ENCODE measurements at regions not wholly inside any gene's neighbourhood (a gene's known extent, or its start where the extent isn't known, plus 50 kb on each side); places are given as distances from the start of the nearest gene placed in this dataset.

DNA sequence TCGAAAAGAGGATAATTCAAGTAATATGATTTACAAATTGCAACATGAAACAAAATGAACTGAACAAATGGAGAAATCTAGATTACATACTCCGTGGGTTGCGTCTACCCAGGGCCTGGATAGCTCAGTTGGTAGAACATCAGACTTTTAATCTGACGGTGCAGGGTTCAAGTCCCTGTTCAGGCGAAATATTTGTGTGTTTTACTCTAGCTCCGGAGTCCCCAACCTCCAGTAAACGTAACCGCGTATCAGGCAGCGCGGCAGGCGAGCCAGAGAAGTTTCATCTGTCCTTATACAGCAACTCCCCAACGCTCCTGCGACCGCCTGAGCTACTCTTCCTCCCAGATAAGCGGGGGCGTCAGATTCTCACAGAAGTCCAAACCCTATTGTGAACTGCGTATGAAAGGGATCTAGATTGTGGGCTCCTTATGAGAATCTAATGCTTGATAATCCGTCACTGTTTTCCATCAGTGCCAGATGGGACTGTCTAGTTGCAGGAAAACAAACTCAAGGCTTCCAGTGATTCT lies 176.1 kb downstream of the TRIM27 start:
- Mint-ChIP-seq H3K9me3 (ENCODE audit: insufficient read depth) (peaks cover 4% of the 10 kb centered on the region), H3K4me3 (no peak overlapping the region), H3K27ac (no peak overlapping the region), H3K27me3 (peaks cover 58% of the 10 kb centered on the region), H3K4me1 (no peaks in the 10 kb centered on the region)
- Histone ChIP-seq H3K4me3 (ENCODE audit: control extremely low read depth in 1 of 5, extremely low read depth in 1 of 5, insufficient read depth in 1 of 5, low read depth in 2 of 5, low read length in 4 of 5) (no peak overlapping the region), H3K9me3 (ENCODE audit: control extremely low read depth in 1 of 3, control insufficient read depth in 2 of 3, insufficient read depth in 1 of 3, low read length in 2 of 3) (peaks cover 1 to 29% (median 8%) of the 10 kb centered on the region in 3 donors), H3K27ac (ENCODE audit: low read length in 2 of 2) (no peak overlapping the region), H2AFZ (ENCODE audit: insufficient read depth, low read depth, low read length, poor library complexity, severe bottlenecking) (no peak overlapping the region), H3K79me2 (ENCODE audit: control insufficient read depth, insufficient read depth, low read length) (no peaks in the 10 kb centered on the region), H3K36me3 (replicated peaks in 1 of 2; ENCODE audit: control extremely low read depth in 1 of 2, control insufficient read depth in 1 of 2, extremely low read depth in 1 of 2, insufficient read depth in 2 of 2, low read length in 1 of 2) (no peaks in the 10 kb centered on the region), H3K9ac (ENCODE audit: low read length) (no peak overlapping the region), H3K4me2 (replicated peaks; ENCODE audit: low read depth, low read length, poor library complexity, severe bottlenecking) (no peak overlapping the region), H3K27me3 (replicated peaks in 1 of 4; ENCODE audit: control extremely low read depth in 1 of 4, control insufficient read depth in 3 of 4, insufficient read depth in 4 of 4, low read length in 3 of 4) (peaks cover 0 to 29% (median 12%) of the 10 kb centered on the region in 4 experiments), H4K20me1 (ENCODE audit: control insufficient read depth, insufficient read depth, low read length, poor library complexity, severe bottlenecking) (no peaks in the 10 kb centered on the region), H3K4me1 (ENCODE audit: control insufficient read depth in 2 of 2, insufficient read depth in 2 of 2, low read length in 2 of 2) (no peaks in the 10 kb centered on the region)
- ChIA-PET CTCF (no interaction called here), POLR2A (no interaction called here)
- intact Hi-C loops (cut with micrococcal nuclease), result no loop called here
- ATAC-seq (ENCODE audit: low read depth) (no peak), DNase-seq (no peak)
- WGBS (ENCODE audit: insufficient coverage), result 24% methylated on average over 12 of the region's 19 CpGs
- TF ChIP-seq, protein P1, sequence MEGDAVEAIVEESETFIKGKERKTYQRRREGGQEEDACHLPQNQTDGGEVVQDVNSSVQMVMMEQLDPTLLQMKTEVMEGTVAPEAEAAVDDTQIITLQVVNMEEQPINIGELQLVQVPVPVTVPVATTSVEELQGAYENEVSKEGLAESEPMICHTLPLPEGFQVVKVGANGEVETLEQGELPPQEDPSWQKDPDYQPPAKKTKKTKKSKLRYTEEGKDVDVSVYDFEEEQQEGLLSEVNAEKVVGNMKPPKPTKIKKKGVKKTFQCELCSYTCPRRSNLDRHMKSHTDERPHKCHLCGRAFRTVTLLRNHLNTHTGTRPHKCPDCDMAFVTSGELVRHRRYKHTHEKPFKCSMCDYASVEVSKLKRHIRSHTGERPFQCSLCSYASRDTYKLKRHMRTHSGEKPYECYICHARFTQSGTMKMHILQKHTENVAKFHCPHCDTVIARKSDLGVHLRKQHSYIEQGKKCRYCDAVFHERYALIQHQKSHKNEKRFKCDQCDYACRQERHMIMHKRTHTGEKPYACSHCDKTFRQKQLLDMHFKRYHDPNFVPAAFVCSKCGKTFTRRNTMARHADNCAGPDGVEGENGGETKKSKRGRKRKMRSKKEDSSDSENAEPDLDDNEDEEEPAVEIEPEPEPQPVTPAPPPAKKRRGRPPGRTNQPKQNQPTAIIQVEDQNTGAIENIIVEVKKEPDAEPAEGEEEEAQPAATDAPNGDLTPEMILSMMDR (IDR thresholded peaks at IDR 0.05), result no peak
- no peak for TF ChIP-seq EZH2 (IDR thresholded peaks at IDR 0.05; ENCODE audit: borderline replicate concordance, insufficient read depth, low read depth, low read length, poor library complexity, severe bottlenecking)

DNA sequence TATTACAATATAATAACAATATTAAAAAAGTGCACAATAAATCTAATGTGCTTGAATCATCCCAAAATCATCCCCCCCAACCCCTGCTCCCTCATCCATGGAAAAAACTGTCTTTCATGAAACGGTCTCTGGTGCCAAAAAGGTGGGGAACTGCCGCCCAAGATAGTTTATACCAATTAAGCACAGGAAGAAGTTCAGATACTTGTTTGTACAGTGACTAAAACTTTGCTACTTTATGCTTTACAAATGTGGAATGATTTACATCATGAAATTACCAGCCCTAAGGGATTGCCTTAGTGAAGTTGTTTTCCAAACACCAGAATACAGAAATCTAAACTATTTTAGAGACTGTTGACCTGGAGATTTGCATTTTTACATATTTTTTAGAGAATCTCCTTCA lies 175.6 kb downstream of the TRIM27 start:
- no peak for DNase-seq
- H3K4me3 Mint-ChIP-seq, result no peak overlapping the region
- H4K20me1 ChIP-seq (ENCODE audit: control insufficient read depth, insufficient read depth, low read length, poor library complexity, severe bottlenecking), result no peaks in the 10 kb centered on the region
- H3K27ac Mint-ChIP-seq, result no peak overlapping the region
- no peaks in the 10 kb centered on the region for H3K4me1 ChIP-seq (ENCODE audit: control insufficient read depth in 2 of 2, insufficient read depth in 2 of 2, low read length in 2 of 2)
- POLR2A ChIA-PET, result no interaction called here
- H3K79me2 ChIP-seq (ENCODE audit: control insufficient read depth, insufficient read depth, low read length), result no peaks in the 10 kb centered on the region
- peaks cover 0 to 27% (median 8%) of the 10 kb centered on the region in 4 experiments for H3K27me3 ChIP-seq (replicated peaks in 1 of 4; ENCODE audit: control extremely low read depth in 1 of 4, control insufficient read depth in 3 of 4, insufficient read depth in 4 of 4, low read length in 3 of 4)
- CTCF ChIA-PET, result no interaction called here
- ATAC-seq (ENCODE audit: low read depth), result no peak
- no CpG with 5 or more reads among the region's 2 CpGs for WGBS (ENCODE audit: insufficient coverage)
- peaks cover 53% of the 10 kb centered on the region for H3K27me3 Mint-ChIP-seq
- TF ChIP-seq, protein P1 (IDR thresholded peaks at IDR 0.05), result no peak
- no peak for TF ChIP-seq EZH2 (IDR thresholded peaks at IDR 0.05; ENCODE audit: borderline replicate concordance, insufficient read depth, low read depth, low read length, poor library complexity, severe bottlenecking)
- H3K9me3 Mint-ChIP-seq (ENCODE audit: insufficient read depth), result peaks cover 4% of the 10 kb centered on the region
- peaks cover 1 to 32% (median 8%) of the 10 kb centered on the region in 3 donors for H3K9me3 ChIP-seq (ENCODE audit: control extremely low read depth in 1 of 3, control insufficient read depth in 2 of 3, insufficient read depth in 1 of 3, low read length in 2 of 3)
- no peak overlapping the region for H3K27ac ChIP-seq (ENCODE audit: low read length in 2 of 2)
- H3K4me2 ChIP-seq (replicated peaks; ENCODE audit: low read depth, low read length, poor library complexity, severe bottlenecking), result no peak overlapping the region
- H3K4me3 ChIP-seq (ENCODE audit: control extremely low read depth in 1 of 5, extremely low read depth in 1 of 5, insufficient read depth in 1 of 5, low read depth in 2 of 5, low read length in 4 of 5), result no peak overlapping the region
- no peak overlapping the region for H2AFZ ChIP-seq (ENCODE audit: insufficient read depth, low read depth, low read length, poor library complexity, severe bottlenecking)
- no peaks in the 10 kb centered on the region for H3K36me3 ChIP-seq (replicated peaks in 1 of 2; ENCODE audit: control extremely low read depth in 1 of 2, control insufficient read depth in 1 of 2, extremely low read depth in 1 of 2, insufficient read depth in 2 of 2, low read length in 1 of 2)
- no peak overlapping the region for H3K9ac ChIP-seq (ENCODE audit: low read length)
- H3K4me1 Mint-ChIP-seq, result no peaks in the 10 kb centered on the region
- intact Hi-C loops (cut with micrococcal nuclease), result no loop called here

All from B cell (primary cell).